ENCODE measurements at regions not wholly inside any gene's neighbourhood (a gene's known extent, or its start where the extent isn't known, plus 50 kb on each side); places are given as distances from the start of the nearest gene placed in this dataset.
"Not testable (repeated sequence)": the region's sequence is repeated elsewhere in the genome, so short reads cannot be mapped to it uniquely, and the experiment has no call there.

DNA sequence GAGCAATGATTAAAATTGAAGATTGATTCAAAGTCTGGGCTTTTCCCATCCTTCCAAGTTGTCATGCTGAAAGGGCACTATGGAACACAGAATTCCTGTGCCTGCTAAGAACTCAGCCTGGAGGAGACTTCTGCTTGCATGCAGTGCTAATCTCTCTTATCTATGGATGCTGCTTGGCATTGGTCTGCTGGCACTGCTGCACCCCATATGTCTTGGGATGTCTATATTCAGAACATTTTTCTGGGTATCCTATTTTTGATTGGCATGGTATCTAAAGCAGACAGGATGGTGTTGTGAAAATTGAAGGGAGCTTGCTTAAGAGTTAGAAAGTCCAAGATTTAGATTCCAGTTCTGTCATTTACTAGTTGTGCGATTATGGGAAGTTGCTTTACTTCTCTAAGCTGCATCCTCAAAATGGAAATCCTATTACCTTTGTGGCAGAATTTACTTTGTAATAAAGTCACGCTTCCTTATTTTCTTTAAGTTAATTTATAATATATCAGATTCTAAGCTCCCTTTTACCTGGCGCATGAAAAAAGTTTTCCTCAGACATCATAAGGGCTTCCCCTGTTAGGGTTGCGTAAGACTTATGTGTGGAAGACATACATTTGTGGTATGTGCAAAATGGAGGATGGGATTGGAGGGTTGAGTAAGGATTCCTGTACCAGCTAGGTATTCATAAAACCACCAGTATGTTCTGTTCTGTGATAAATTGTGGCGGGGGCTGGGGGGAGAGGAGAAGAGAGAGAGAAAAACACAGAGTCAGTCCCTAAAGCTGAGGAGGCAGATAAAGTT is 254.0 kb downstream of the DMAC1 start:
- no peak for DNase-seq (ENCODE audit: low read depth in 2 of 2, low spot score in 1 of 2)

- DNase-seq (ENCODE audit: low read depth in 2 of 2, low spot score in 1 of 2): no peak
These were observed 256.9 kb downstream of the DMAC1 start for GRCh38 chr9:7542693-7543092.

DNA sequence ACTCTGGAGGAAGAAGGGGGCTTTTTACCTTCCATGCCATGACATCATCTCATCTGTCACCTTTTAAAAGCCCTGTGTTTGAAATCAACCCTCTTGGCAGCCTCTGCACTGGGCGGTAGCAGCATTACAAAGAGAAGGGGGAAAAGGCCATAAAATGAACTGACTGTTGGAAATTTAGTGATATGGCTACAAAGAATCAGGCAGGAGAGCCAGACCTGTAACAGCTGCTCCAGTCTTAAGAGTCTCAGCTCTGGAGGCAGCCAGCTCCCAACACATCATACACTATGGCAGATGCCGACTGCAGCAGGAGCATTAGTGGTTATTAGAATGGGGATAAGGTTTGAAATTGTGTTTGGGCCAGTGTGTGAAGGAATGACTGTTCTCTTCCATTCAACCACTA is 257.5 kb downstream of the DMAC1 start:
- no peak for DNase-seq (ENCODE audit: low read depth in 2 of 2, low spot score in 1 of 2)

- DNase-seq (ENCODE audit: low read depth in 2 of 2, low spot score in 1 of 2): no peak
These were observed 263.2 kb downstream of the DMAC1 start for GRCh38 chr9:7536310-7536939.

GRCh38 chr9:7534211-7534935 is 265.2 kb downstream of the DMAC1 start:
- DNase-seq (ENCODE audit: low read depth in 2 of 2, low spot score in 1 of 2): no peak

- no peak for DNase-seq (ENCODE audit: low read depth in 2 of 2, low spot score in 1 of 2)
These were observed 266.0 kb downstream of the DMAC1 start for GRCh38 chr9:7533376-7534090.

- DNase-seq (ENCODE audit: low read depth in 2 of 2, low spot score in 1 of 2): no peak
These were observed 276.0 kb downstream of the DMAC1 start for GRCh38 chr9:7523426-7524043.

DNA sequence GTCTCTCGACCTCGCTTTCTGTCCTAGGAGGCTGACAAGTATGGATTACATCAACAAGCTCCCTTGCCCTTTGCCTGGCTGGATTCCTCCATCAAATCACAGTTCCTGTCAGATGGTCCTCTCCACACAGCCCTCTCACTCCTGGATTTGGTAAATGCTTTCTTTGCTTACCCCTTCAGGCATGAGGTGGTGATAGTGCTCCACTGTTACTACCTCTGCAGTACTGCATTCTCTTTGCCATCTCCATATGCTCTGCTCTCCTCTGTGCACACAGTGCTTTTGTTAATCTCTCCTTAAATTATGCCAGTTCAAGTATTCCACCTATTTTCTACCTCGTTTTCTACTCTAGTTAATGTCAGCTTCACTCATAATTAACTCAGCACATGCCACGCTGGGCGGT is 279.2 kb downstream of the DMAC1 start:
- DNase-seq (ENCODE audit: low read depth in 2 of 2, low spot score in 1 of 2): no peak

GRCh38 chr9:7516376-7516775 is 283.2 kb downstream of the DMAC1 start:
- no peak for DNase-seq (ENCODE audit: low read depth in 2 of 2, low spot score in 1 of 2)

GRCh38 chr9:7510199-7510598 is 289.4 kb downstream of the DMAC1 start:
- DNase-seq (ENCODE audit: low read depth in 2 of 2, low spot score in 1 of 2): no peak

DNA sequence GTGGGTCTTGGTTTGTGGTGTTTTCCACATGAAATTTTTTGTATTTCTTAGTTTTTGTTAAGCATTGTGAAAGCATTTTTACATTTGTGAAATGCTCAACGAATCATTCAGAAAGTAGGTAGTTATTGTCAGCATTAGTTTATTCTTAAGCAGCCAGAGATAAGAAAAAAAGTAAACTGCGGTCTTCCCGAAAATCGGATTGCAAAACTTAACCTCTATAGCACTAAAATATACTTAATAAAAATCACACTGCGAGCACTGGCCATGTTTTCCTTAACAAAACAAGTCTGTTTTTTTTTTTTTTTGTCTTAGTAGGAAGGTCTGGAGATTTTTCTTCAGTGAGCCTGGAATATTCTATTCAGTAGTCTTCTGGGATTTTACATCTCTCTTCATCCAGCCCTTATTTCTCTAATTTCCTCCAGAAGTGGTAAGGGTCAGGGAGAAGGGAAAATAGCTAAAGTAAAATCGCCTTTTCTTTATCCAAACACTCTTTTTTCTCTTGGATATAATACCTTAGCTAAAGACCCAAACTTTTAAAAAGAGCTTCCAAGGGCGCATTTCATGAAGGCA is 289.9 kb downstream of the DMAC1 start:
- no peak for DNase-seq (ENCODE audit: low read depth in 2 of 2, low spot score in 1 of 2)

- DNase-seq (ENCODE audit: low read depth in 2 of 2, low spot score in 1 of 2): no peak
These were observed 291.1 kb downstream of the DMAC1 start for GRCh38 chr9:7508516-7508915.

DNA sequence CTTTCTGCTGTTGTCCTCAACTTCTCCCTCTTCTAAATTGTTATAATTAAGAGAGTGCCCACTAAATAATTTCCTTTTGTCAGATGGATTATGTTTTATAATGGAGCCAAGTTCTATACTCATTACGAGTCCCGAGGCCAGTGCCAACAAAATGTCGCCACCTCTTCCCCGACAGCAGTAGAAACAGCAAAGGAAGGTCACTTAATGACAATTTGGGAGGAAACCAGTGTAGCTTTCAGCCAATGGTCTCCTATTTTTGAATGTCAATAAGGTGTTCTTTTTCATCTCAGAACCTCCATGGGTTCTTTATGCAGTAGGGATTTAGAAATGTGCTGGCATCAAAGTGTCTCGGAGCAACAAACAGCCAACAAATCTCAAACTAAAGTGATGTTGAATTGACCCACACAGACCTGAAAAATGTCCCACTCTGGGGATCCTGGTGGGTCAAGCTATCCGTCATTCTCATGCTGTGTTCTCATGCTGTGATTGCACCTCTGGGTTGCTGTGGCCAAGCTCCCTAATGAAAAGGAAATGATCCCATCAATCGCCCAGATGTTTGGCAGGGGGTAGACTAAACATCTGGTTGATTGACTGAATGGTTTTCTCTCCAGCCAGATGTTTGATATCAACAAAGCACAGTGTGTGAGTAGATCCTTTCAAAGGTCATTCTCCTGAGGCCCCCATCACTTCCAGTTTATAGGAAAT is 291.9 kb downstream of the DMAC1 start:
- no peak for DNase-seq (ENCODE audit: low read depth in 2 of 2, low spot score in 1 of 2)

- DNase-seq (ENCODE audit: low read depth in 2 of 2, low spot score in 1 of 2): no peak
These were observed 292.6 kb downstream of the DMAC1 start for GRCh38 chr9:7507026-7507425.

DNA sequence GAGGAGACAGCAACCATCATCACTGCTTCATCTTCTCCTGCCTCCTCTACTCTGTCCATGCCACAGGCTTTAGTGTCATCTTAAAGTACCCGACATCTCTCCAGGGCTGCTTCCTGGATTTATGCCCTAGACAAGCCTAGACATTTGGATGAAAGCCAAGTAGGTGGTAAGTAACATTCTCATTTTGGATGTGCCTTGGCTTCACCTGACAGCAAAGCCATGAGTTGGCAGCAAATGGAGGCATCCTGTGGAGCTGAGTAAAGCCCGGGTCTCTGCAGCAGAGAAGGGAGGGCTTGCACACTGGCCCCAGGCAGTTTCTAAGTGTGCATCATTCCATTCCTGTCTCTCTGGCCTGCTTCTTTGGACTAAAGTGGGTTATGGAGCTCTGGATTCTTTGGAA is 299.1 kb downstream of the DMAC1 start:
- no peak for DNase-seq (ENCODE audit: low read depth in 2 of 2, low spot score in 1 of 2)

- no peak for DNase-seq (ENCODE audit: low read depth in 2 of 2, low spot score in 1 of 2)
These were observed 307.9 kb downstream of the DMAC1 start for GRCh38 chr9:7491641-7492040.

GRCh38 chr9:7490317-7491108 is 309.1 kb downstream of the DMAC1 start:
- DNase-seq (ENCODE audit: low read depth in 2 of 2, low spot score in 1 of 2): no peak

GRCh38 chr9:7489036-7489435 is 310.5 kb downstream of the DMAC1 start:
- no peak for DNase-seq (ENCODE audit: low read depth in 2 of 2, low spot score in 1 of 2)

DNA sequence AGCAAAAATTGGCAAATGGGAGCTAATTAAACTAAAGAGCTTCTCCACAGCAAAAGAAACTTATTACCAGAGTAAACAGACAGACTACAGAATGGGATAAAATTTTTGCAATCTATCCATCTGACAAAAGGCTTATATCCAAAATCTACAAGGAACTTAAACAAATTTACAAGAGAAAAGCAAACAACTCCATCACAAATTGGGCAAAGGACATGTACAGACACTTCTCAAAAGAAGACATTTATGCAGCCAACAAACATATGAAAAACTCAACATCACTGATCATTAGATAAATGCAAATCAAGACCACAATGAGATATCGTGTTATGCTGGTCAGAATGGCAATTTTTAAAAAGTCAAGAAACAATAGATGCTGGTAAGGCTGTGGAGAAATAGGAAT is 315.6 kb downstream of the DMAC1 start:
- not testable (repeated sequence) for DNase-seq (ENCODE audit: low read depth in 2 of 2, low spot score in 1 of 2)
